Left colon (tissue), 2 donors: ENCODE measurements at regions not wholly inside any gene's neighbourhood (a gene's known extent, or its start where the extent isn't known, plus 50 kb on each side); places are given as distances from the start of the nearest gene placed in this dataset.

Experiments
- ATAC-seq: fragments of 200-7000 bp; cut with Tn5 transposase; one replicate; pipeline ENCODE4 v1.9.1; 2020; ENCODE audit warnings: mild to moderate bottlenecking, moderate library complexity
- DNase-seq, 2 donors: peaks; one replicate each; pipeline ENCODE4 v3.0.0-alpha.2; 2020
- intact Hi-C, 2 donors: fragments of 100-400 bp; cut with DNase I in 1 of 2; cut with micrococcal nuclease in 1 of 2; formaldehyde crosslinking; loops; one replicate each; pipeline versions ENCODE4 v1.11.2 to v1.14.0; 2022; cut with DNase I, micrococcal nuclease
- donor health status: DM: no; HTN: no; CAD: no.
- donor health status: DM: yes; HTN: yes; CAD: no.

DNA sequence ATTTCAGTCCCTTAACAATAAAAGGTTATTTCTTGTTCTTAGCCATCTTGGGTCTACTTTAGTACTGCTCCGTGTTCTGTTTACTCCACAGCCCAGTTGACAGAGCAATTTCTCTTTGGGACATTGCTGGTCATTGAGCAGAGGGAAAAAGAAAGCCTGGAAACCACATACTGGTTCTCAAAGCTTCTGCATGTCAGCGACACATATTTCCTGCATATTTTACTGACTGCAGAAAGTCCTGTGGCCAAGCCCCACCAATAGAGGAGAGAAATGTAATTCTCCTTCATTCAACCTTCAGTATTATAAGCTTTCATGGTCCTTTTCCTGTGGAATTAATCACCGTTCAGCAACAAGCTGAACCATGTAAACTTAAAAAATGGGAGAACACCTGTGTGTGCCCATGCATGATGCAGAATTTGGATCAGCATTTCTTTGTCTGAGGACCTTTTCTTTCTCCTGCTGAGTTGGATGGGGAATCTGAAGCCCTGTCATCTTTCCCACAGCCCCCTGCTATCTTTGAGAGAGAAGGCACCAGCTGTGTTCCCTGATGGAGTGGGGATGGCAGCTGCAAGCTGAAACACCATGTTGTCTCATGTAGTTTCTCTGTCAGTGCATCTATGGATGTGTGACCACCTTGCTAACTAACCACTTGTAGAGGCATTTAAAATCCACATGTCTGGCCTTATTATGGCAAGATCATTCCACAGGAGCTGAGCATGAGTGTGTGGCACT, 431.6 kb downstream of the MEIS1 start:
- intact Hi-C loops = no loop called here
- ATAC-seq = no peak
- no peak for DNase-seq

DNA sequence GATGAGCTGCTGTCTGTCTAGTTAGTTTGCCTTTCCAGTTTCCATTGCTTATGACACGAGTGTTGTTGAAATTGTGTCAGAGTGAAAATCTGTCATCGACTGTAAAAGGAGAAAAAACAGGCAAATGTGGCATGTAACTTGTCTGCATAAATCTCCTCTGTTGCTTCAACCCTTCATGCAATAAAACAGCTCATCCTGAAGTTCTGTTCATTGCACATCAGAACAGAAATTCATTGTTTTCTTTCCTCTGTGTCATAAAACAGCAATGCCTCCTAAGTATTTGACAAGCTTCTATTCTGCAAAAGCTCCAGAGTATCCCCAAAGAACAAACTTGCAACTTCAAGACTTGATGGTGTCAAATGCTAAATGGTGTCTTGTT, 432.1 kb downstream of the MEIS1 start:
- no peak for DNase-seq
- ATAC-seq = no peak
- intact Hi-C loops = no loop called here

DNA sequence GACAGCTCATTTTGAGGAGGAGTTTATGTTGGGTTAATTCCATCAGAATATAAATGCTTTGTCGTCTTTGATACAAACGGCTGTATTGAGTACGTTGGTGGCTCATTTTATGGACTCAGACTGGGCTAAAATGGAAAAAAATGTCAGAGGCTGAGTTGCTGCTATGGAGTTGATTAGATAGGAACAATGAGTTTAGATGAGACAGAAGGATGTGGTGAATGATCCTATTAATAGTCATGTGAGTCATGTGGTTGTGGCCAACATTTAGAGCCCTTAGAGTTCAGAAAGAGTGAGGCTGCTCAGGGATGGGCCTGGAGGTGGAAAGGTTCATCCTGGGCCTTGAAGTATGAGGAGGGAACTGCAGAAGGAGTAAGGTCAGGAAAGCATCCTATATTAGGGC, 434.2 kb downstream of the MEIS1 start:
- ATAC-seq = no peak
- intact Hi-C loops = no loop called here
- DNase-seq = no peak

DNA sequence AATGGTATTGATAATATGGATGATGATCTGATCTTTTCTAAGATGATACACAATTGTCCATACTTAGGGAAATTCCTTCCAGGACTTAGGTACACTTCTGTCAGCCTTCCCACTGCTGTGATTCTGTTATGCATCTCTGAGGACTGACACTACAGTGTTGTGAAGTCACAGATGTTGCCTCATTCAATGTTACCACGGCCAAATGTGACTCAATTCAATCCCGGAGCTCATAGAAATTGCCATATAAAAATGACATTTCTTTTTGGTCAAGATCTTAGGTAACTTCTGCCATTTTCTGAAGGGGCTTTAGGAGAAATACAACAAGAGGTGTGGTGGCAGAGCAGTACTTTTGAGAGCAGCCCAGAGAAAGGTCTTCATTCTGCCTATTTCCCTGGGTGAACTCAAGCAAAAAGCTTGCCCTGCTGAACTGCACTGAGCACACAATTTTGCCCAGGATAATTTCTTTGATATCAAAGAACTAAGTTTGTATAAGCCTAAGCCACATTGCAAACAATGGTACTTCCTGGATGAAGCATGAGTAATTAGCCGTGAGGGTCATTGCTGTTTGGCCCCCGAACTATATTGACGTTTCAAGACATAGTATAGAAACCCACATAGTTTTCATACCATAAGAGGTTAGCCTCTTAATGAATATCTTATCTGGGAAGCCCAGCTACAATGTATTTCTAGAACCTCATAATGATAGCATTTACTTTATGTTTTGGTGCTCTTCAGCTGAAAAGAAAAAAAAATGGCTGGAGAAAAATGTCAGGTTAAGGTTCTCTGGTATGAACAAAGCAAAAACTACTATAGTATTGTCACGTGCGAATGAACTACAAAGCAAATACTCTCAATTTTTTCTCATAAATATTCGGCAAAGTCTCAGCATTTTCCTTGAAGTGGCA, 437.4 kb downstream of the MEIS1 start:
- DNase-seq (no peak), ATAC-seq (no peak)
- intact Hi-C loops = no loop called here

DNA sequence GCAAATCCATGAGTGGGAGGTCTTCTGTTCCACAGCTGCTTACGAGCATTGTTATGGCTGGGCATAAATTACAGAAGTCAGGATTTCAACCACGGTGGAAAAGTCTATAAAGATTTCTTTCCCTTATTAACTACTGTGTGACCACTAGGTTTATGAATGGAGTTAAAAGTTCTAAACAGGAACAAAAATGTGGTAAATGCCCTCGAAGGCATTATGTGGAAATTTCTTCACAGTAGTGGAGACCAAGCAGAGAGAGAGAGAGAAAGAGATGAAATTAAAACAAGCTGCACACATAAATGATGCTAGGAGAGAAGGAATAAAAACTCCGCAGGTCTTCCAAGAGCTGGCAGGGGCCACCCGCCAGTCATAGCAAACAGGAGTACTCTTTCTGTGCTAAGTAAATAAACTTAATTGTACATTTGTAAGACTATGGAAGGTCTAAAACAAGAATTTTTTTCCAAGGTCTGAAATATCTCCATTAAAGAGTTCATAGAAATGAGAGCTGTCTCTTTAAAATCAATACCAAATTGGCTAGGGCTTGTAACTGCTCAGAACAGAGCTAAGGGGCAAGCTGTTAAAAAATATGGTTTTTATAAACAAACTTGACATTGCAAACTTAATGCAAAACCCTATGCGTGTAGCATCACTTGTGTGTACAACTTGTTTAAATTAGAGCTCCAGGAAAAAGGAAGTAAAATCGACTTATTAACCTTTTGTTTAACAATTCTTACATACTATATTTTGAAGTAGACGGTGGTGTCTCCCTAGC, 438.2 kb downstream of the MEIS1 start:
- no peak for DNase-seq
- intact Hi-C loops = no loop called here
- no peak for ATAC-seq

DNA sequence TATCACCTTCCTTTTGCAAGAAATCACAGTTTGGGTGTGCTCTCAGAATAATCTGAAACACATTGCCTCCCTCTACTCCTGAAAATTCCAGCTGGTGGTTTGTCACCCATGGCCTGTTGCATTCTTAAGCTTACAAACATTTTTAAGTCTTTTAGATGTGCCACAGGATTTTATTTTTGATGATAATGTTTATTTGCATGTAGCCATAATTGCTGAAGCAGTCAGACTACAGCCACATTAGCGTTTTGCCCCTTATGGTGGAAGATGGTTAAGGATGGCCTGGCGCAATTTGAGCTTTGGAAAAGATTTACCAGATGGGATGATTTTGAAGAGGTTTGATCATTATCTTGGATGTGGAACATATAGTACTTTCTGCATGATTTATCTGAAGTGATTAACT, 439.5 kb downstream of the MEIS1 start:
- intact Hi-C loops = no loop called here
- ATAC-seq (no peak), DNase-seq (no peak)

DNA sequence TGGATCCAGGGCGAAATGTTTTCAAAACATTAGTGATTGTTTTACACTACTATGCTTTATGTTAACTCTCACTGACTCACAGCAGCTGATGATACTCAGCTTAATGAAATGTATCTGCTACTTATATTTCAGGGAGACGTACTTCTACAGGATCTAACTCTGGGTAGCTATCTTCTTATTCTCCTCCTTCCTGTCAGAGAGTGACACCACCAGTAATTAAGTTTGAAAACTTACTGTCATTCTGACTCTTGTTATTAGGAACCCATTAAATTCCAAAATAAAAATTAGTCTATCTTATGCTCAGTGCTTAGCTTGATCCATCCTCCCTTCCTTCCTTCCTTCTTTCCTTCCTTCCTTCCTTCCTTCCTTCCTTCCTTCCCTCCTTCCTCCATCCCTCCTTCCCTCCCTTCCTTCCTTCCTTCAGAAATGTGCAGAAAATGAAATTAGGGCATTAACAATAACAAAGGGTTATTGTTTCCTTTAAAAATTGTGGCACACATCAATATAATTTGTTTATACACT, 441.1 kb downstream of the MEIS1 start:
- ATAC-seq (no peak), DNase-seq (no peak)
- intact Hi-C loops = no loop called here

DNA sequence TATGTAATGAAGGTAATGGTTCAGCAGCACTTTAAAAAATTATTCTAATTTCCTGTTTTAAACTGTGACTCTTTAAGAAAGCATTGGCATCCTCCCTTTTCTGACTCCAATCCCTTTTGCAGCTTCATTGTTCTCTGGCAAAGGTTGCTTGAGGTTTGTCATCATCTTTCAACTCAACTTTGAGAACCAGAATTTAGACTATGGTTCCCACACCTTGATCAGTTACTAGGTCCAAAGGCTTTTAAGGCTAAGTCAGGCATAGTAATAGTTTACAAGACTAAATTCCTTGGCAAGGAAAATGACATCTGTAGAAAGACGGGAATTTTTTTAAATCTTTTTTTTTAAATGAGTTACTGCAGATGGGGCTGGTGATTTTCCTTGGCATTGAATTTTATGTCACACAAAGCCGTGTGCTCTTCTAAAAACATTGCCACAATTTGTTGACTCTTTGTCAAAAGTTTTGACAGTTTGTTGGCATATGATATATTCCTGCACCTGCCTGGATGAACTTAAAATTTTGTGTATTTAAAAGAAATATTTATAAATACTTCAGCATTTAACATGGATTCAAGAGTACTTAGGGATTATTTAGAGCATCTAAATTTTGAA, 451.0 kb downstream of the MEIS1 start:
- DNase-seq = no peak
- intact Hi-C loops = no loop called here
- no peak for ATAC-seq

DNA sequence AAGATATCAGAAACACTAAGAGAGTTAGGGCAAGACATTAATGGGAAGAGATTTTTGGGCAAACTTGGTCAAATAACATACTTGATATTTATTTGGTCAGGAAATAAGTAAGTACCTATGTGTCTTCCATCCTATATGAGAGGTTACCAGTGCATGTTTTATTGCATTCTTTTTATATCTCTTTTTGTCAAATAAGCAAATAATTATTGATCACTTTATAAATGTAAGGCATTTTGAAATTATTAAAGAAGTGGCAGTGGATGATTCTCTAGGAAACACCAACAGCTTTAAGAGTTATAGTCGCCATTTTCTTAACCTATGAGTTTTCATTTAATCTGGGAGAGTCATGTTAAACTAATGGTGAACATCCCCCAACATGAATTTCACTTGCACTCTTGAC, 453.3 kb downstream of the MEIS1 start:
- ATAC-seq (no peak), DNase-seq (no peak)
- intact Hi-C loops = no loop called here

DNA sequence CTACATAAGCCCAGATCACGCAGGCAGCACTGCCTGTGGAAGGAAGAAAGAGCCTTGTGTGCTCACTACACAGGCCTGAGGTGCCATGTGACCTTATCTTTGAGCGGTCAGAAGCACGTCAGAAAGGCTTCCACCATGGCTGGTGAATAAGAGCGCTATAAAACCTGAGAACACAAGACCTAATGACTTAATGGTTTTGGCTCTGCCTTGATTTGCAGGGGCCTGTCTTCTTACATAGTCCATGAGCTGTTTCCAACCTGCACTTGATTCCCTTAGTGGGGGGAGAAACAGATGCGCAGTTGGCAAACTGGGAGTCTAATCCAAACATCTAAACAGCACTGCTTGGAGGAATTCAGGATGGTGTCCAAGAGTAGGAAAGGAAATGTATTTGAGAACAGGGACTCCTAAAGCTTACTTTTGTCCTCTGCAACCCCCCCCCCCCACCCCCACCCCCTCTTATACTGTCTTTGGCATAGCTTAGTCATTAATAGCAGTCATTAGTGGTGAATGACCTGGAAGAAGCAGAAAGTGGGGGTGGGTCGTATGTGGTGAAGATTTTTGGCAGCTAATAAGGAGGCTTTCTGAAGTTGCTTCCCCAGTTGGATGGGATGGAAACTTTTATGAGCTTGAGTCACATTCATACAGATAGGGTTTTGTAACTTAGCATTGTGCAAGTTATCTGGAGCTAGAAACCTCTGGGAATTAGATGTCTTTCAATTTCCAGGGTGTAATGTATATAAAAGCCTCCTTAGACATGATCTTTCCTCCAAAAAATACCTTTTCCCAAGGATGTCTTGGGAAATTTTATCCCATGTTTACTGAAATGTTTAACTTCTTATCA, 454.1 kb downstream of the MEIS1 start:
- DNase-seq (peak in 1 of 2 donors; percentile 68), ATAC-seq (peak; percentile 32)
- intact Hi-C loops = no loop called here

DNA sequence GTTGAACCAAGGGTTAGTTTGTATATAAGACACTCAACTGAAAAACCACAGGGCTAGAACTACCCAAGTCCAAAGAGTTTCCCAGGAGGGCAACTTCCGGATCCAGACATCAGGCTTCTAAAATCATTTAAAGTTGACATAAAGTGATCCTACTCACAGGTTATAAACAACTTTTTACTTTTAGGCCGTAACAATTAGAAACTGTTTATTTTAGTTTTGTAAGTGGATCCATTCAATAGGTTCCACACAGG, 454.6 kb downstream of the MEIS1 start:
- intact Hi-C loops = no loop called here
- DNase-seq (no peak), ATAC-seq (no peak)

DNA sequence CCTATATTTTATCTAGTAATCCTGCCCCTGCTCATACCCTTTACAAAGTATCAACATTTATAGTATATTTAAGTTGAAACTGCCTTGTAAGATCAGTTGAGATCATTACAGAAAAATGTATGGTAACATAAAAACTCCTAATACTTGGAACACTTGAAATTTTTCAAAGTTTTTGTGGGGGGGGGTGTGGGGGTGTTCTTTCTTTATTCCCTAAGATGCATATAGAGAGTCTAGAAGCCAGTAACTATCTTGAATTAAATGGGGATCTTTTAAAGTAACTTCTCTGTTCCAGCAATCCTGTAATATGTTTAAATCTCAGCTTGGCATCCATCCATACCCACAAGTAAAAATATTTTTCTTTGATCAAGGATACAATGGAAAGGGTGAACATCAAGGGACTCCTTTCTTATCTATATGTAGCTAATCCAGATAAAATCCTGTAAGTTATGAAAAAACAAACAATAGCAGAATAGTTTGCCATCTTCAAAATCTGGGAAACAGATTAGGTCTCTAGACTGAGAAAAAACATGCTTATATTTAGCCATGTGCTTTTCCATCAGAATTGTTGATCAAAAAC, 455.3 kb downstream of the MEIS1 start:
- DNase-seq = no peak
- intact Hi-C loops = no loop called here
- no peak for ATAC-seq

DNA sequence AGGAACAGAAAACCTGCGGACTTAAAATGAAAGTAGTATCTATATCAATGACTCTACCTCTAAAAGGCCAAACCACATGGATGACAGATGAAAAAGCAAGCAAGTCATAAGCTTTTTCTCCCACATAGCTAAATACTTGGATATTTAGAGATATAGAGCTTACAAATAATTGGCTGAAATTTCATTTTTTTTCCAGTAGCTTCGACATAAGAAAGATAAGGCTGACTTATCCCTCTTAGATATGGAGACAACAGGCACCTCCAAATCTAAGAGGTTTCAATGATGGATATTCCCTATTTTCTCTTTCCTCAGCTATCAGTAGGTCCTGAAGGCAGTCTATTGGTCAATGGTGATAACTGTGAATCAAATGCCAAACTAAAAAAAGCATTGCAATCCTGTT, 460.3 kb downstream of the MEIS1 start:
- no peak for DNase-seq
- no peak for ATAC-seq
- intact Hi-C loops = no loop called here

DNA sequence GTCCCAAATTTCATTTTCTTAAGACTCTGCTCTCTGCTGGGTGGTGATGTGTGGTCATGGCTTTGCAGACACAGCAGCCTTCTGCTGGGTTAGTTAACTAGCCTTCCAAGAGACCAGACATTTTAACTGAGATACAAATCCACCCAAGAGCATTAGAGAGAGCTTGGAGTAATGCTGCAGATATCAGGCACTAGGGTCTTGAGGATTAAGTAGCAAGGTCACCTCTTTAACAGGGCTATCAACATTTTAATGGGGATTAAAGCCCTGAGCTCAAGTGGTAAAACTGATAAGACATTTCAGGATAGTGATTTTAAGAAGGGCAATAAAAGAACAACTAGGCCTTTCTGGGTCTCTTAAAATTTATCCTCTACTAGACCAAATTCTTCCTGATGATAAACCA, 461.2 kb downstream of the MEIS1 start:
- ATAC-seq = no peak
- no peak for DNase-seq
- intact Hi-C loops = no loop called here

DNA sequence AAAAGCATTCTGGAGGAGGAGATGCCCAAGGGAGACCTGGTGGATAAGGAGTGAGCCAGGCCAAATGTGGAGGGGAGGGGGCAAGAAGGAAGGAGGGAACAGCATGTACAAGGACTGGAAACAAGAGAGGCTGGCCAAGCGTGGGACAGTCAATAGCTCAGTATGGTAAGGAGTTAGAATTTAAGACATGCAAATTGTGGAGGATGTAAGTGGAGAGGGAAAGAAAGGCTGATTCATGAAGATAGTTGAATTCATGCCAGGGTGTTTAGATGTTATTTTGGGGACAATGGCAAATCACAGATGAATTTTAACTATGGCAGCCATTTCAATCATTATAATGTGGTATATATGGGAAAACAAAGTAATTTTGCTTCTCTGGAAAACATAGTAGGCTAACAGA, 462.3 kb downstream of the MEIS1 start:
- intact Hi-C loops = no loop called here
- DNase-seq (peak in 1 of 2 donors; percentile 26), ATAC-seq (no peak)

DNA sequence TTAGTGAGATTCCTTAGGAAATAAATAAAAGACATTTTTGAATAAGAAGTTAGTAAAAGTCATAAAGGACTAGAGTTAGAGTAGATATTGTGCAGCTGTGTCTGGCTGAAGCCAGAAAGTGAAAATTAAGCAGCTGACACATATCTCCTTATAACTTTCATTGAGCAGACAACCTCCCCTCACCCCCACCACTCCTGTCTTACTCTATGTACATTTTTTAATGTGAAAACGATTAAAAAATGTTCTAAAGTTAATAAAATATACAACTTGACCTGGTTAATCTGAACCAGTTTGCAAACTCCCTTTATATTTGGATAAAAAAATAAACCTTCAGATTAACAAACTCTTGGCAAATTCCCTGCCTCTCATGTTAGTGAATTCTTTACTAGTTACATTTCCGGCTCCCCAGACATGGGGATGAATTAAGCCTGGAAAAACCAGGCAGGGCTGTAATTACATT, 462.8 kb downstream of the MEIS1 start:
- DNase-seq (no peak), ATAC-seq (no peak)
- intact Hi-C loops = no loop called here

DNA sequence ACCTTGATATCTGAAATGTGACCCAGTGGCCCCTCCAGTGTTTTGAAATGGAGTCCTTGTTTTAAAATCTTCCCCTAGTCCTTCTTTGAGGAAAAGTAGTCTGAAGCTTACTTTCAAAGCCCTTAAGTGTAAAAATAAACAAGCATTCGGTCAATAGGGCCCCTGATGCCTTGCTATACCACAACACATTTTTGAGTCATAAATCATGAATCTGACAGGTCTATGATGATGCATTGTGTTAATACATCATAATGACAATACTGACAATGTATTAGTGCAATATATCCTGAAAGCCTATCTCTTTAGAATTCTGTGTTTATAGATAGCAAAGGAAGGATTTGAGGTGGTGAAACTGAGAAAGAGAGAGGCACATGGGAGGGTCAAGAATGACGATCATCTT, 464.2 kb downstream of the MEIS1 start:
- intact Hi-C loops = no loop called here
- DNase-seq (no peak), ATAC-seq (no peak)

DNA sequence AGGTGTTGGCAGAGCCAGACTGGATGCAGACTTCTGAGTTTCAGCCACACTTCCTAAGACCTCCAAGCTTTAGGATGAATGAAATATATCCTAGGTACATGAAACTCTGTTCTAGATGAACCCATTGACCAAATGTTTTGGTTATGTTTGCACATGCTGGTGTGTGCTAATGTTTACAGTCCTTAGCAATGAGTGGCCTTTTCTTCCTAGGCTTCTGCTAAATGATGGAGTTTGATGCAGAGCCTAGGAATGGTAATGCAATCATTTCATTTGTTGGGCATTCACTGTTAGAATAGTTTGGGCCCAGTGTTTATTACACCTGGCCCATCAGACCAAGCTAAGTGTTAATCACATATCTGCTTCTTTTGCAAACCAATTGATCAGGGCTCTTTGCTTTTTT, 464.7 kb downstream of the MEIS1 start:
- ATAC-seq = no peak
- no peak for DNase-seq
- intact Hi-C loops = no loop called here
